OCI-LY1 (cell line): ENCODE measurements at regions not wholly inside any gene's neighbourhood (a gene's known extent, or its start where the extent isn't known, plus 50 kb on each side); places are given as distances from the start of the nearest gene placed in this dataset.

Experiments
- H2AFZ ChIP-seq: fragments of 200-600 bp; sonication (generic), shearing (Covaris generic); 2 replicates; pipeline ENCODE4 v1.6.0; 2014; ENCODE audit warnings: antibody characterized with exemption, mild to moderate bottlenecking, low read length
- H3F3A ChIP-seq: fragments of 200-600 bp; sonication (generic), shearing (Covaris generic); 2 replicates; pipeline ENCODE4 v1.6.0; 2014; ENCODE audit warnings: mild to moderate bottlenecking, antibody characterized with exemption, low read length, moderate library complexity; ENCODE audit not compliant: insufficient read depth
- H3K27ac ChIP-seq: fragments of 200-600 bp; sonication (generic); 2 replicates; pipeline ENCODE4 v1.5.1; 2014; ENCODE audit warnings: low read length, mixed run types, mild to moderate bottlenecking, low read depth; ENCODE audit not compliant: poor library complexity, severe bottlenecking
- H3K27me3 ChIP-seq: fragments of 200-600 bp; sonication (generic); 2 replicates; pipeline ENCODE4 v1.6.0; 2014; ENCODE audit warnings: antibody characterized with exemption, mild to moderate bottlenecking, low read length, moderate library complexity; ENCODE audit not compliant: insufficient read depth
- H3K36me3 ChIP-seq: fragments of 200-600 bp; sonication (generic); 2 replicates; pipeline ENCODE4 v1.6.1; 2014; ENCODE audit warnings: mild to moderate bottlenecking, antibody characterized with exemption, low read length, moderate library complexity, mixed read lengths; ENCODE audit not compliant: insufficient read depth
- H3K4me1 ChIP-seq: fragments of 200-600 bp; sonication (generic); 2 replicates; pipeline ENCODE4 v1.5.1; 2014; ENCODE audit warnings: mild to moderate bottlenecking, low read length, moderate library complexity; ENCODE audit not compliant: insufficient read depth, severe bottlenecking
- H3K4me2 ChIP-seq: fragments of 200-600 bp; sonication (generic), shearing (Covaris generic); 2 replicates; pipeline ENCODE4 v1.6.1; 2014; ENCODE audit warnings: low read length
- H3K4me3 ChIP-seq: fragments of 200-600 bp; sonication (generic); 2 replicates; pipeline ENCODE4 v1.5.1; 2014; ENCODE audit warnings: low read length, low read depth, mild to moderate bottlenecking, mixed read lengths; ENCODE audit not compliant: poor library complexity, severe bottlenecking
- H3K79me2 ChIP-seq: fragments of 200-600 bp; shearing (Covaris generic); 2 replicates; pipeline ENCODE4 v1.6.1; 2016; ENCODE audit warnings: mixed run types, low read length, mixed read lengths; ENCODE audit not compliant: insufficient read depth
- H3K9ac ChIP-seq: fragments of 200-600 bp; sonication (generic), shearing (Covaris generic); 2 replicates; pipeline ENCODE4 v1.6.1; 2014; ENCODE audit warnings: mild to moderate bottlenecking, low read length, mixed read lengths
- H3K9me2 ChIP-seq: fragments of 200-600 bp; sonication (generic), shearing (Covaris generic); 2 replicates; pipeline ENCODE4 v1.6.1; 2014; ENCODE audit warnings: low read depth, mild to moderate bottlenecking, low read length, mixed read lengths
- H3K9me3 ChIP-seq: fragments of 200-600 bp; shearing (Covaris generic); 2 replicates; pipeline ENCODE4 v1.6.1; 2014; ENCODE audit warnings: low read length, mixed read lengths
- H4K20me1 ChIP-seq: fragments of 200-600 bp; sonication (generic), shearing (Covaris generic); 2 replicates; pipeline ENCODE4 v1.6.0; 2016; ENCODE audit warnings: mild to moderate bottlenecking, low read length; ENCODE audit not compliant: insufficient read depth
- EZH2 ChIP-seq: fragments of 200-600 bp; sonication (generic), shearing (Covaris generic); IDR thresholded peaks from 2 replicates; pipeline ENCODE4 v1.8.0; 2017; ENCODE audit warnings: borderline replicate concordance, mixed run types, mild to moderate bottlenecking, antibody characterized with exemption, low read length, moderate library complexity, mixed read lengths
- TF ChIP-seq, protein P1 (sequence below): fragments of 200-600 bp; sonication (generic), shearing (Covaris generic); IDR thresholded peaks from 2 replicates; pipeline ENCODE4 v1.5.1; 2017; ENCODE audit warnings: mild to moderate bottlenecking, antibody characterized with exemption, low read length, moderate library complexity, mixed read lengths

DNA sequence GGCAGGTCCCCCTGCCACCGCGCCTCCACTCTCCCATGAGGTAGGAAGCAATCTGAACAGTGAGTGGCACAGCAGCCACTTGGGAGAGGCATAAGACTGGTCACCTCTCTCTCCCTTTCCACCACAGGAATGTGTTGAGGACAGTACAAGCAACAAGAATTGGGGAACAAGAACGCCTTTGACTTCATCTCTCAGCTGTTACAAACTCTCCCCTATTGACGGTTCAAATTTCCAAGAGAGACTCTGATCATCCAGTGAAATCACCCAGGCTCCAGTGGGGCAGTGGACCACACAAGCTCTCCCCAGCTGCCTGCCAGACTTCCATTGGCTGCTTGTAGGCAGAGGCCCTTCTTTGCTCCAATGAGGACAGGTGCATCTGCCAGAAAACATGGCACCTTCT lies 249.9 kb upstream of the JUN start:
- H2AFZ ChIP-seq: no peak overlapping the region
- no peak overlapping the region for H3K4me3 ChIP-seq
- no peaks in the 10 kb centered on the region for H3K9me2 ChIP-seq
- H3K27me3 ChIP-seq: no peaks in the 10 kb centered on the region
- no peaks in the 10 kb centered on the region for H3K36me3 ChIP-seq
- H3K27ac ChIP-seq: no peak overlapping the region
- H3F3A ChIP-seq: no peaks in the 10 kb centered on the region
- TF ChIP-seq EZH2: no peak
- TF ChIP-seq, protein P1, sequence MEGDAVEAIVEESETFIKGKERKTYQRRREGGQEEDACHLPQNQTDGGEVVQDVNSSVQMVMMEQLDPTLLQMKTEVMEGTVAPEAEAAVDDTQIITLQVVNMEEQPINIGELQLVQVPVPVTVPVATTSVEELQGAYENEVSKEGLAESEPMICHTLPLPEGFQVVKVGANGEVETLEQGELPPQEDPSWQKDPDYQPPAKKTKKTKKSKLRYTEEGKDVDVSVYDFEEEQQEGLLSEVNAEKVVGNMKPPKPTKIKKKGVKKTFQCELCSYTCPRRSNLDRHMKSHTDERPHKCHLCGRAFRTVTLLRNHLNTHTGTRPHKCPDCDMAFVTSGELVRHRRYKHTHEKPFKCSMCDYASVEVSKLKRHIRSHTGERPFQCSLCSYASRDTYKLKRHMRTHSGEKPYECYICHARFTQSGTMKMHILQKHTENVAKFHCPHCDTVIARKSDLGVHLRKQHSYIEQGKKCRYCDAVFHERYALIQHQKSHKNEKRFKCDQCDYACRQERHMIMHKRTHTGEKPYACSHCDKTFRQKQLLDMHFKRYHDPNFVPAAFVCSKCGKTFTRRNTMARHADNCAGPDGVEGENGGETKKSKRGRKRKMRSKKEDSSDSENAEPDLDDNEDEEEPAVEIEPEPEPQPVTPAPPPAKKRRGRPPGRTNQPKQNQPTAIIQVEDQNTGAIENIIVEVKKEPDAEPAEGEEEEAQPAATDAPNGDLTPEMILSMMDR: no peak
- H4K20me1 ChIP-seq: no peaks in the 10 kb centered on the region
- H3K9ac ChIP-seq: no peak overlapping the region
- H3K4me2 ChIP-seq: no peak overlapping the region
- H3K9me3 ChIP-seq: no peaks in the 10 kb centered on the region
- H3K4me1 ChIP-seq: no peaks in the 10 kb centered on the region
- H3K79me2 ChIP-seq: no peaks in the 10 kb centered on the region

GRCh38 chr1:59034925-59035324 lies 251.1 kb upstream of the JUN start:
- Histone ChIP-seq H3K4me2 (no peak overlapping the region), H3K36me3 (no peaks in the 10 kb centered on the region), H3K27ac (no peak overlapping the region), H3K4me1 (no peaks in the 10 kb centered on the region), H3K4me3 (no peak overlapping the region), H3K9me2 (no peaks in the 10 kb centered on the region), H4K20me1 (no peaks in the 10 kb centered on the region), H3K9ac (no peak overlapping the region), H2AFZ (no peak overlapping the region), H3K9me3 (no peaks in the 10 kb centered on the region), H3K79me2 (no peaks in the 10 kb centered on the region), H3F3A (no peaks in the 10 kb centered on the region), H3K27me3 (no peaks in the 10 kb centered on the region)
- TF ChIP-seq EZH2: no peak
- TF ChIP-seq, protein P1: no peak

DNA sequence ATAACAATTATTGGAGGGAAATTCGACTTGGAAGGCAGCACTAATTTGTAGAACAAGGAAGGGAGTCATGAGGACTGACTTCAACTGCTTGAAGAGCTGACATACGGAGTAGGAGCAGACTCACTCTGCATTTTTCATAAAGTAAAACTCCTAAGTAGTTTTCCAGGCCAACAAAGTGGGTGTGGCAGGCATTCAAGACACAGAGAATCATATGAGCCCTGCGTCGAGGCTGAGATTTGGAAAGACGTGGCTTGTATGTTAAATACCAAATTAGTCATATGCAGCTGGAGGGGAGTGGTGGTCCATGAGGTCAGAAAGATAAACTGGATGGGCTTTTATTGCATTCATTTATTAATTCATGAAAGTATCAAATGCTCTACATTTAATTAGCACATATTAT lies 255.7 kb upstream of the JUN start:
- H4K20me1 ChIP-seq: no peaks in the 10 kb centered on the region
- H3K27me3 ChIP-seq: no peaks in the 10 kb centered on the region
- H3K36me3 ChIP-seq: no peaks in the 10 kb centered on the region
- H3K9ac ChIP-seq: no peak overlapping the region
- H3K4me3 ChIP-seq: no peak overlapping the region
- no peak overlapping the region for H2AFZ ChIP-seq
- H3K4me1 ChIP-seq: no peaks in the 10 kb centered on the region
- no peak overlapping the region for H3K4me2 ChIP-seq
- H3K79me2 ChIP-seq: no peaks in the 10 kb centered on the region
- H3K9me2 ChIP-seq: no peaks in the 10 kb centered on the region
- H3K9me3 ChIP-seq: no peaks in the 10 kb centered on the region
- H3K27ac ChIP-seq: no peak overlapping the region
- no peaks in the 10 kb centered on the region for H3F3A ChIP-seq
- TF ChIP-seq, protein P1: no peak
- no peak for TF ChIP-seq EZH2
